WTC11 (cell line): ENCODE measurements at regions not wholly inside any gene's neighbourhood (a gene's known extent, or its start where the extent isn't known, plus 50 kb on each side); places are given as distances from the start of the nearest gene placed in this dataset.

ENCODE experiments used
- ATAC-seq: fragments of 200-7000 bp; cut with Tn5 transposase; 2 replicates; pipeline ENCODE4 v1.10.0; 2021; ENCODE audit warnings: mild to moderate bottlenecking, moderate library complexity
- CTCF ChIA-PET: fragments of 300-600 bp; sonication (Branson Sonifier 250); formaldehyde crosslinking; loops from one replicate; lab custom pipeline; 2021; ENCODE audit warnings: antibody characterized with exemption; lab: Charles Lee
- POLR2A ChIA-PET: fragments of 350-600 bp; sonication (Branson Sonifier 250); formaldehyde crosslinking; loops from one replicate; lab custom pipeline; 2021; ENCODE audit warnings: antibody characterized with exemption; lab: Charles Lee
- DNase-seq: peaks from one replicate; pipeline ENCODE4 v3.0.0; 2021; ENCODE audit warnings: low spot score
- H3K27ac Mint-ChIP-seq: 2 replicates; pipeline ENCODE4 v1.8.0; 2021; ENCODE audit warnings: mixed read lengths
- H3K27me3 Mint-ChIP-seq: 2 replicates; pipeline ENCODE4 v1.8.0; 2021; ENCODE audit warnings: low read depth, mild to moderate bottlenecking, moderate library complexity, mixed read lengths
- H3K36me3 Mint-ChIP-seq: 2 replicates; pipeline ENCODE4 v1.8.0; 2021; ENCODE audit warnings: mixed read lengths
- H3K4me1 Mint-ChIP-seq: 2 replicates; pipeline ENCODE4 v1.8.0; 2022; ENCODE audit warnings: mixed read lengths
- H3K4me3 Mint-ChIP-seq: 2 replicates; pipeline ENCODE4 v1.8.0; 2021; ENCODE audit warnings: mild to moderate bottlenecking, moderate library complexity, mixed read lengths
- H3K9me3 Mint-ChIP-seq: 2 replicates; pipeline ENCODE4 v1.8.0; 2021; ENCODE audit warnings: mixed read lengths
- CREM ChIP-seq: sonication (generic); formaldehyde crosslinking; IDR thresholded peaks from 2 replicates; pipeline ENCODE4 v1.8.1; 2022; ENCODE audit warnings: mild to moderate bottlenecking, missing genetic modification reagents, moderate library complexity
- EMX1 ChIP-seq: fragments of 250-450 bp; sonication (Bioruptor Pico); IDR thresholded peaks from 2 replicates; pipeline ENCODE4 v1.8.0; 2021; ENCODE audit warnings: mild to moderate bottlenecking
- FOXK1 ChIP-seq: sonication (generic); formaldehyde crosslinking; IDR thresholded peaks from 2 replicates; pipeline ENCODE4 v1.8.0; 2022; ENCODE audit warnings: mild to moderate bottlenecking, moderate library complexity, missing genetic modification reagents
- GABPB1 ChIP-seq: sonication (generic); formaldehyde crosslinking; IDR thresholded peaks from 2 replicates; pipeline ENCODE4 v1.8.1; 2023; ENCODE audit warnings: mild to moderate bottlenecking, missing genetic modification reagents
- GTF2I ChIP-seq: fragments of 250-450 bp; sonication (Bioruptor Pico); conservative IDR thresholded peaks from 2 replicates; pipeline ENCODE4 v1.4.0; 2021; ENCODE audit warnings: mild to moderate bottlenecking
- JAZF1 ChIP-seq: fragments of 250-450 bp; sonication (Bioruptor Pico); IDR thresholded peaks from 2 replicates; pipeline ENCODE4 v1.9.0; 2021; ENCODE audit warnings: moderate library complexity, mild to moderate bottlenecking, inconsistent platforms
- OVOL2 ChIP-seq: fragments of 250-450 bp; sonication (Bioruptor Pico); IDR thresholded peaks from 2 replicates; pipeline ENCODE4 v1.9.0; 2021; ENCODE audit warnings: mild to moderate bottlenecking, borderline replicate concordance
- ZNF416 ChIP-seq: fragments of 250-450 bp; sonication (Bioruptor Pico); IDR thresholded peaks from 2 replicates; pipeline ENCODE4 v1.9.0; 2021; ENCODE audit warnings: mild to moderate bottlenecking, inconsistent platforms
- TF ChIP-seq, protein P1 (sequence below): sonication (generic); formaldehyde crosslinking; IDR thresholded peaks from 2 replicates; pipeline ENCODE4 v1.8.0; 2022; ENCODE audit warnings: mild to moderate bottlenecking, missing genetic modification reagents
- TF ChIP-seq, protein P2 (sequence below): sonication (generic); formaldehyde crosslinking; IDR thresholded peaks from 2 replicates; pipeline ENCODE4 v1.8.1; 2022; ENCODE audit warnings: mild to moderate bottlenecking, moderate library complexity, missing genetic modification reagents
- TF ChIP-seq, protein P3 (sequence below): sonication (generic); formaldehyde crosslinking; conservative IDR thresholded peaks from 2 replicates; pipeline ENCODE4 v1.8.1; 2023; ENCODE audit warnings: mild to moderate bottlenecking, low read depth, missing genetic modification reagents, moderate library complexity
- TF ChIP-seq, protein P4 (sequence below): fragments of 250-450 bp; sonication (Bioruptor Pico); IDR thresholded peaks from 2 replicates; pipeline ENCODE4 v1.9.0; 2021; ENCODE audit warnings: mild to moderate bottlenecking
- TF ChIP-seq, protein P5 (sequence below): sonication (generic); formaldehyde crosslinking; IDR thresholded peaks from 2 replicates; pipeline ENCODE4 v1.8.1; 2023; ENCODE audit warnings: mild to moderate bottlenecking, missing genetic modification reagents, borderline replicate concordance
- TF ChIP-seq, protein P6 (sequence below): fragments of 250-450 bp; sonication (Bioruptor Pico); IDR thresholded peaks from 2 replicates; pipeline ENCODE4 v1.9.0; 2021; ENCODE audit warnings: mild to moderate bottlenecking, borderline replicate concordance
- TF ChIP-seq, protein P7 (sequence below): sonication (generic); formaldehyde crosslinking; IDR thresholded peaks from 2 replicates; pipeline ENCODE4 v1.8.0; 2023; ENCODE audit warnings: mild to moderate bottlenecking, missing genetic modification reagents
- TF ChIP-seq, protein P8 (sequence below): sonication (generic); formaldehyde crosslinking; IDR thresholded peaks from 2 replicates; pipeline ENCODE4 v1.8.1; 2023; ENCODE audit warnings: mild to moderate bottlenecking, missing genetic modification reagents

DNA sequence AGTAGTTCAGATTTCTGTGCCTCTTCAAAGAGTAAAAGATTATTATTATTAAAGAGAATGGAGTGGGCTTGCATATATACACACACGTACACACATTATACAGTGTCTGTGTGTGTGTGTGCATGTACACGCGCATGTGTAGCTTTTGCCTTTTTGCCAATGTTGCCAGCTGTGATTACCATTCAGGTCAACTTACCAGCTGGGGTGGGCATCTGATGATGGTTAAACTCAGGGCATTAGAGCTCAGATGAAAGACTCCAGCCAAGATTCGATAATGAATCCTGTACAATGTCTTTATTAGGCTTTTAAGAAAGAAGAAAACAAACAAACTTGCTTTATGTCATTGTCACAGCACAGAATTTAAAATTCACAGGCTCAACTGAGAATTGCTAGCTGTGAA is 296.5 kb upstream of the DMAC1 start:
- no peak overlapping the region for H3K27ac Mint-ChIP-seq
- POLR2A ChIA-PET: no interaction called here
- no peak overlapping the region for H3K4me3 Mint-ChIP-seq
- H3K9me3 Mint-ChIP-seq: peaks cover 12% of the 10 kb centered on the region
- no peaks in the 10 kb centered on the region for H3K36me3 Mint-ChIP-seq
- peaks cover 4% of the 10 kb centered on the region; the same call in 1 of the 2 replicates for H3K4me1 Mint-ChIP-seq
- DNase-seq (no peak), ATAC-seq (no peak)
- no peaks in the 10 kb centered on the region for H3K27me3 Mint-ChIP-seq
- TF ChIP-seq, protein P1, sequence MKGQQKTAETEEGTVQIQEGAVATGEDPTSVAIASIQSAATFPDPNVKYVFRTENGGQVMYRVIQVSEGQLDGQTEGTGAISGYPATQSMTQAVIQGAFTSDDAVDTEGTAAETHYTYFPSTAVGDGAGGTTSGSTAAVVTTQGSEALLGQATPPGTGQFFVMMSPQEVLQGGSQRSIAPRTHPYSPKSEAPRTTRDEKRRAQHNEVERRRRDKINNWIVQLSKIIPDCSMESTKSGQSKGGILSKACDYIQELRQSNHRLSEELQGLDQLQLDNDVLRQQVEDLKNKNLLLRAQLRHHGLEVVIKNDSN (CRISPR knock-in tag): no peak
- TF ChIP-seq, protein P2, sequence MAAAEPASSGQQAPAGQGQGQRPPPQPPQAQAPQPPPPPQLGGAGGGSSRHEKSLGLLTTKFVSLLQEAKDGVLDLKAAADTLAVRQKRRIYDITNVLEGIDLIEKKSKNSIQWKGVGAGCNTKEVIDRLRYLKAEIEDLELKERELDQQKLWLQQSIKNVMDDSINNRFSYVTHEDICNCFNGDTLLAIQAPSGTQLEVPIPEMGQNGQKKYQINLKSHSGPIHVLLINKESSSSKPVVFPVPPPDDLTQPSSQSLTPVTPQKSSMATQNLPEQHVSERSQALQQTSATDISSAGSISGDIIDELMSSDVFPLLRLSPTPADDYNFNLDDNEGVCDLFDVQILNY (CRISPR knock-in tag): no peak
- TF ChIP-seq, protein P3, sequence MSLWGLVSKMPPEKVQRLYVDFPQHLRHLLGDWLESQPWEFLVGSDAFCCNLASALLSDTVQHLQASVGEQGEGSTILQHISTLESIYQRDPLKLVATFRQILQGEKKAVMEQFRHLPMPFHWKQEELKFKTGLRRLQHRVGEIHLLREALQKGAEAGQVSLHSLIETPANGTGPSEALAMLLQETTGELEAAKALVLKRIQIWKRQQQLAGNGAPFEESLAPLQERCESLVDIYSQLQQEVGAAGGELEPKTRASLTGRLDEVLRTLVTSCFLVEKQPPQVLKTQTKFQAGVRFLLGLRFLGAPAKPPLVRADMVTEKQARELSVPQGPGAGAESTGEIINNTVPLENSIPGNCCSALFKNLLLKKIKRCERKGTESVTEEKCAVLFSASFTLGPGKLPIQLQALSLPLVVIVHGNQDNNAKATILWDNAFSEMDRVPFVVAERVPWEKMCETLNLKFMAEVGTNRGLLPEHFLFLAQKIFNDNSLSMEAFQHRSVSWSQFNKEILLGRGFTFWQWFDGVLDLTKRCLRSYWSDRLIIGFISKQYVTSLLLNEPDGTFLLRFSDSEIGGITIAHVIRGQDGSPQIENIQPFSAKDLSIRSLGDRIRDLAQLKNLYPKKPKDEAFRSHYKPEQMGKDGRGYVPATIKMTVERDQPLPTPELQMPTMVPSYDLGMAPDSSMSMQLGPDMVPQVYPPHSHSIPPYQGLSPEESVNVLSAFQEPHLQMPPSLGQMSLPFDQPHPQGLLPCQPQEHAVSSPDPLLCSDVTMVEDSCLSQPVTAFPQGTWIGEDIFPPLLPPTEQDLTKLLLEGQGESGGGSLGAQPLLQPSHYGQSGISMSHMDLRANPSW (CRISPR knock-in tag): no peak
- TF ChIP-seq EMX1 (CRISPR knock-in tag) (no peak), JAZF1 (no peak), CREM (no peak), OVOL2 (no peak), FOXK1 (no peak), ZNF416 (no peak), GABPB1 (CRISPR knock-in tag) (no peak), GTF2I (no peak)
- TF ChIP-seq, protein P4, sequence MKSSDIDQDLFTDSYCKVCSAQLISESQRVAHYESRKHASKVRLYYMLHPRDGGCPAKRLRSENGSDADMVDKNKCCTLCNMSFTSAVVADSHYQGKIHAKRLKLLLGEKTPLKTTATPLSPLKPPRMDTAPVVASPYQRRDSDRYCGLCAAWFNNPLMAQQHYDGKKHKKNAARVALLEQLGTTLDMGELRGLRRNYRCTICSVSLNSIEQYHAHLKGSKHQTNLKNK (CRISPR knock-in tag): no peak
- TF ChIP-seq, protein P5, sequence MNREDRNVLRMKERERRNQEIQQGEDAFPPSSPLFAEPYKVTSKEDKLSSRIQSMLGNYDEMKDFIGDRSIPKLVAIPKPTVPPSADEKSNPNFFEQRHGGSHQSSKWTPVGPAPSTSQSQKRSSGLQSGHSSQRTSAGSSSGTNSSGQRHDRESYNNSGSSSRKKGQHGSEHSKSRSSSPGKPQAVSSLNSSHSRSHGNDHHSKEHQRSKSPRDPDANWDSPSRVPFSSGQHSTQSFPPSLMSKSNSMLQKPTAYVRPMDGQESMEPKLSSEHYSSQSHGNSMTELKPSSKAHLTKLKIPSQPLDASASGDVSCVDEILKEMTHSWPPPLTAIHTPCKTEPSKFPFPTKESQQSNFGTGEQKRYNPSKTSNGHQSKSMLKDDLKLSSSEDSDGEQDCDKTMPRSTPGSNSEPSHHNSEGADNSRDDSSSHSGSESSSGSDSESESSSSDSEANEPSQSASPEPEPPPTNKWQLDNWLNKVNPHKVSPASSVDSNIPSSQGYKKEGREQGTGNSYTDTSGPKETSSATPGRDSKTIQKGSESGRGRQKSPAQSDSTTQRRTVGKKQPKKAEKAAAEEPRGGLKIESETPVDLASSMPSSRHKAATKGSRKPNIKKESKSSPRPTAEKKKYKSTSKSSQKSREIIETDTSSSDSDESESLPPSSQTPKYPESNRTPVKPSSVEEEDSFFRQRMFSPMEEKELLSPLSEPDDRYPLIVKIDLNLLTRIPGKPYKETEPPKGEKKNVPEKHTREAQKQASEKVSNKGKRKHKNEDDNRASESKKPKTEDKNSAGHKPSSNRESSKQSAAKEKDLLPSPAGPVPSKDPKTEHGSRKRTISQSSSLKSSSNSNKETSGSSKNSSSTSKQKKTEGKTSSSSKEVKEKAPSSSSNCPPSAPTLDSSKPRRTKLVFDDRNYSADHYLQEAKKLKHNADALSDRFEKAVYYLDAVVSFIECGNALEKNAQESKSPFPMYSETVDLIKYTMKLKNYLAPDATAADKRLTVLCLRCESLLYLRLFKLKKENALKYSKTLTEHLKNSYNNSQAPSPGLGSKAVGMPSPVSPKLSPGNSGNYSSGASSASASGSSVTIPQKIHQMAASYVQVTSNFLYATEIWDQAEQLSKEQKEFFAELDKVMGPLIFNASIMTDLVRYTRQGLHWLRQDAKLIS (CRISPR knock-in tag): no peak
- TF ChIP-seq, protein P6, sequence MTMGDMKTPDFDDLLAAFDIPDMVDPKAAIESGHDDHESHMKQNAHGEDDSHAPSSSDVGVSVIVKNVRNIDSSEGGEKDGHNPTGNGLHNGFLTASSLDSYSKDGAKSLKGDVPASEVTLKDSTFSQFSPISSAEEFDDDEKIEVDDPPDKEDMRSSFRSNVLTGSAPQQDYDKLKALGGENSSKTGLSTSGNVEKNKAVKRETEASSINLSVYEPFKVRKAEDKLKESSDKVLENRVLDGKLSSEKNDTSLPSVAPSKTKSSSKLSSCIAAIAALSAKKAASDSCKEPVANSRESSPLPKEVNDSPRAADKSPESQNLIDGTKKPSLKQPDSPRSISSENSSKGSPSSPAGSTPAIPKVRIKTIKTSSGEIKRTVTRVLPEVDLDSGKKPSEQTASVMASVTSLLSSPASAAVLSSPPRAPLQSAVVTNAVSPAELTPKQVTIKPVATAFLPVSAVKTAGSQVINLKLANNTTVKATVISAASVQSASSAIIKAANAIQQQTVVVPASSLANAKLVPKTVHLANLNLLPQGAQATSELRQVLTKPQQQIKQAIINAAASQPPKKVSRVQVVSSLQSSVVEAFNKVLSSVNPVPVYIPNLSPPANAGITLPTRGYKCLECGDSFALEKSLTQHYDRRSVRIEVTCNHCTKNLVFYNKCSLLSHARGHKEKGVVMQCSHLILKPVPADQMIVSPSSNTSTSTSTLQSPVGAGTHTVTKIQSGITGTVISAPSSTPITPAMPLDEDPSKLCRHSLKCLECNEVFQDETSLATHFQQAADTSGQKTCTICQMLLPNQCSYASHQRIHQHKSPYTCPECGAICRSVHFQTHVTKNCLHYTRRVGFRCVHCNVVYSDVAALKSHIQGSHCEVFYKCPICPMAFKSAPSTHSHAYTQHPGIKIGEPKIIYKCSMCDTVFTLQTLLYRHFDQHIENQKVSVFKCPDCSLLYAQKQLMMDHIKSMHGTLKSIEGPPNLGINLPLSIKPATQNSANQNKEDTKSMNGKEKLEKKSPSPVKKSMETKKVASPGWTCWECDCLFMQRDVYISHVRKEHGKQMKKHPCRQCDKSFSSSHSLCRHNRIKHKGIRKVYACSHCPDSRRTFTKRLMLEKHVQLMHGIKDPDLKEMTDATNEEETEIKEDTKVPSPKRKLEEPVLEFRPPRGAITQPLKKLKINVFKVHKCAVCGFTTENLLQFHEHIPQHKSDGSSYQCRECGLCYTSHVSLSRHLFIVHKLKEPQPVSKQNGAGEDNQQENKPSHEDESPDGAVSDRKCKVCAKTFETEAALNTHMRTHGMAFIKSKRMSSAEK (CRISPR knock-in tag): no peak
- TF ChIP-seq, protein P7, sequence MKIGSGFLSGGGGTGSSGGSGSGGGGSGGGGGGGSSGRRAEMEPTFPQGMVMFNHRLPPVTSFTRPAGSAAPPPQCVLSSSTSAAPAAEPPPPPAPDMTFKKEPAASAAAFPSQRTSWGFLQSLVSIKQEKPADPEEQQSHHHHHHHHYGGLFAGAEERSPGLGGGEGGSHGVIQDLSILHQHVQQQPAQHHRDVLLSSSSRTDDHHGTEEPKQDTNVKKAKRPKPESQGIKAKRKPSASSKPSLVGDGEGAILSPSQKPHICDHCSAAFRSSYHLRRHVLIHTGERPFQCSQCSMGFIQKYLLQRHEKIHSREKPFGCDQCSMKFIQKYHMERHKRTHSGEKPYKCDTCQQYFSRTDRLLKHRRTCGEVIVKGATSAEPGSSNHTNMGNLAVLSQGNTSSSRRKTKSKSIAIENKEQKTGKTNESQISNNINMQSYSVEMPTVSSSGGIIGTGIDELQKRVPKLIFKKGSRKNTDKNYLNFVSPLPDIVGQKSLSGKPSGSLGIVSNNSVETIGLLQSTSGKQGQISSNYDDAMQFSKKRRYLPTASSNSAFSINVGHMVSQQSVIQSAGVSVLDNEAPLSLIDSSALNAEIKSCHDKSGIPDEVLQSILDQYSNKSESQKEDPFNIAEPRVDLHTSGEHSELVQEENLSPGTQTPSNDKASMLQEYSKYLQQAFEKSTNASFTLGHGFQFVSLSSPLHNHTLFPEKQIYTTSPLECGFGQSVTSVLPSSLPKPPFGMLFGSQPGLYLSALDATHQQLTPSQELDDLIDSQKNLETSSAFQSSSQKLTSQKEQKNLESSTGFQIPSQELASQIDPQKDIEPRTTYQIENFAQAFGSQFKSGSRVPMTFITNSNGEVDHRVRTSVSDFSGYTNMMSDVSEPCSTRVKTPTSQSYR (CRISPR knock-in tag): no peak
- TF ChIP-seq, protein P8, sequence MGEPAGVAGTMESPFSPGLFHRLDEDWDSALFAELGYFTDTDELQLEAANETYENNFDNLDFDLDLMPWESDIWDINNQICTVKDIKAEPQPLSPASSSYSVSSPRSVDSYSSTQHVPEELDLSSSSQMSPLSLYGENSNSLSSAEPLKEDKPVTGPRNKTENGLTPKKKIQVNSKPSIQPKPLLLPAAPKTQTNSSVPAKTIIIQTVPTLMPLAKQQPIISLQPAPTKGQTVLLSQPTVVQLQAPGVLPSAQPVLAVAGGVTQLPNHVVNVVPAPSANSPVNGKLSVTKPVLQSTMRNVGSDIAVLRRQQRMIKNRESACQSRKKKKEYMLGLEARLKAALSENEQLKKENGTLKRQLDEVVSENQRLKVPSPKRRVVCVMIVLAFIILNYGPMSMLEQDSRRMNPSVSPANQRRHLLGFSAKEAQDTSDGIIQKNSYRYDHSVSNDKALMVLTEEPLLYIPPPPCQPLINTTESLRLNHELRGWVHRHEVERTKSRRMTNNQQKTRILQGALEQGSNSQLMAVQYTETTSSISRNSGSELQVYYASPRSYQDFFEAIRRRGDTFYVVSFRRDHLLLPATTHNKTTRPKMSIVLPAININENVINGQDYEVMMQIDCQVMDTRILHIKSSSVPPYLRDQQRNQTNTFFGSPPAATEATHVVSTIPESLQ: no peak
- CTCF ChIA-PET: interaction anchor here (0.6 kb wide), 1 partner anchor 479 kb away, joined by 3 read pairs; no protein-coding TSS in a partner anchor
